Endometrium (tissue), 2 donors: ENCODE measurements at regions not wholly inside any gene's neighbourhood (a gene's known extent, or its start where the extent isn't known, plus 50 kb on each side); places are given as distances from the start of the nearest gene placed in this dataset.

Experiments
- FAIRE-seq: peaks from 2 replicates; lab custom pipeline; 2012; peaks lifted over from hg19 to GRCh38; lab: Jason Lieb, UNC
- donor health status: control.
- donor health status: control.

- FAIRE-seq = no peak
Observed at GRCh38 chr5:72619251-72619650, 112.0 kb upstream of the ZNF366 start.

DNA sequence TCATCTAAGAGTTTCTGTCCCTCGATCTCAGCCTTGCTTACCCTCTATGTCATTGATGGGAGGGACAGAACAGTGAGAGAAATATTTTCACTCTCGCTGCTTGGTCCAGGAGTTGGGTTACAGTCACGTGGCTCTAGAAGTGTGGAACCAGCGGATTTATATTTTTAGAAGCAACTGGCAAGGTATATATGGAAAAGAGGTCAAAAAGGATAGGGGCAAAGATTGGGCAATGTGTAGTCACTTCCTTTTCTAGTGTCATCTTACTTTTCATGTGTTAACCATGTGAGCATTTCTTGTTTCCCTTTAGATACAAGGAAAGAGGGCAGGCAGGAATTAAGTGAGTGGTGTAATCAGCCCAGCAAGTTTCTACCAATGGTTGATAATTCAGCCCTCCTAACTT lies 111.5 kb upstream of the ZNF366 start:
- no peak for FAIRE-seq

DNA sequence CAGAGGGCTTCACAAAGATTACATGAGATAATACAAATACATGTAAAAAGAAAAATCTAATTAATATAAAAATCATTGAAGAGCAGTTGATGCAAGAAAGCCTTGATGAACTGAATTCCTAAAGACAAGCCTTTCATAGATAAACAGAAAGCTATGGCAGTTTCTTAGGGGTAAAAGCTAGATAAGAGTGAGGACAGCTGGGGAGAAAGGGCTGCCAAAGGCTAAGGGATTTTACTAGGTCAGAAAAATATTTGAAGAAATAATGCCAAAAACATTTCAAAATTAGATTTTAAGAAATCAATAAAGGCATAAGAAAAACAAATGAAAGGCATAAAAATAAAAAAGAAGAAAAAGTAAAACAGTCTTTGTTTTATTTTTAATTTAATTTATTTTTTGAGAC lies 107.9 kb upstream of the ZNF366 start:
- FAIRE-seq = no peak

GRCh38 chr5:72613515-72613914 lies 106.3 kb upstream of the ZNF366 start:
- FAIRE-seq = no peak

- FAIRE-seq = no peak
Observed at GRCh38 chr5:72612810-72613209, 105.6 kb upstream of the ZNF366 start.

GRCh38 chr5:72611118-72611730 lies 104.0 kb upstream of the ZNF366 start:
- FAIRE-seq = no peak

GRCh38 chr5:72608926-72609325 lies 101.7 kb upstream of the ZNF366 start:
- no peak for FAIRE-seq

DNA sequence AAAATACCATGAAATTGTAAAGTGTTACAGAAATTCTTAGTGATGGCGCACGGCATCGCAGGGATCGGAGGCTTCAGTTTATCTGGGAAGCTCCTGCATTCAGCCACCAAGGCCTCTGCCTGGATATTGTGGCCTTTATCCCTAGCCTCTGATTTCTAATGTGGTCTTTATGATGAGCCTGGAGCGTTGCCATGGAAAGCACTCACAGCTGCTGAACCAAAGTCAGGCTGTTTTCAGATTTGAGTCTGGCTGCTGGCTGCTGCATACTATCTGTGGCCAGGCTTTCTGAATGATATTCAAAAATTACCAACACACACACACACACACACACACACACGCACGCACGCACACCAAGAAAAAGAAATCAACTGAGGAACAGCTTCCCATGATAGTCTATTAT lies 101.1 kb upstream of the ZNF366 start:
- FAIRE-seq = no peak

GRCh38 chr5:72607381-72607780 lies 100.2 kb upstream of the ZNF366 start:
- no peak for FAIRE-seq

- no peak for FAIRE-seq
Observed at GRCh38 chr5:72606525-72606924, 99.3 kb upstream of the ZNF366 start.

GRCh38 chr5:72605632-72606031 lies 98.4 kb upstream of the ZNF366 start:
- FAIRE-seq = no peak

DNA sequence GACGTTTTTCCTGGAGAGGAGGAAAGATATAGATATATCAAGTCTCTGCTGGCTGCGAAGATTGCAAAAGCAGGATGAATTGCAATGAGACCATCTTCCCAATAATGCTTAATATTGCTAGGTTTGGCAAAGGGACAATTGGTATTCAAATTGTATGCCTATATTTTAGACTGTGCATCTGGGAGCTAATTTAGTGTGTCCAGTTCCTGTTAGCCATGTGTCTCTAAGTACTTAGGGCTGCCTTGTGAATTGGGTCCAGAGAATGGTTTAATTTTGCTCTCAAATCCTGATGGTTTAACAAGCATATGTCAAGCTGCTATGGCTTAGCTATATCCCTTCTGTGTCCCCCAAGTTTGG lies 97.6 kb upstream of the ZNF366 start:
- FAIRE-seq = no peak

- no peak for FAIRE-seq
Observed at GRCh38 chr5:72604111-72604797, 97.0 kb upstream of the ZNF366 start.

DNA sequence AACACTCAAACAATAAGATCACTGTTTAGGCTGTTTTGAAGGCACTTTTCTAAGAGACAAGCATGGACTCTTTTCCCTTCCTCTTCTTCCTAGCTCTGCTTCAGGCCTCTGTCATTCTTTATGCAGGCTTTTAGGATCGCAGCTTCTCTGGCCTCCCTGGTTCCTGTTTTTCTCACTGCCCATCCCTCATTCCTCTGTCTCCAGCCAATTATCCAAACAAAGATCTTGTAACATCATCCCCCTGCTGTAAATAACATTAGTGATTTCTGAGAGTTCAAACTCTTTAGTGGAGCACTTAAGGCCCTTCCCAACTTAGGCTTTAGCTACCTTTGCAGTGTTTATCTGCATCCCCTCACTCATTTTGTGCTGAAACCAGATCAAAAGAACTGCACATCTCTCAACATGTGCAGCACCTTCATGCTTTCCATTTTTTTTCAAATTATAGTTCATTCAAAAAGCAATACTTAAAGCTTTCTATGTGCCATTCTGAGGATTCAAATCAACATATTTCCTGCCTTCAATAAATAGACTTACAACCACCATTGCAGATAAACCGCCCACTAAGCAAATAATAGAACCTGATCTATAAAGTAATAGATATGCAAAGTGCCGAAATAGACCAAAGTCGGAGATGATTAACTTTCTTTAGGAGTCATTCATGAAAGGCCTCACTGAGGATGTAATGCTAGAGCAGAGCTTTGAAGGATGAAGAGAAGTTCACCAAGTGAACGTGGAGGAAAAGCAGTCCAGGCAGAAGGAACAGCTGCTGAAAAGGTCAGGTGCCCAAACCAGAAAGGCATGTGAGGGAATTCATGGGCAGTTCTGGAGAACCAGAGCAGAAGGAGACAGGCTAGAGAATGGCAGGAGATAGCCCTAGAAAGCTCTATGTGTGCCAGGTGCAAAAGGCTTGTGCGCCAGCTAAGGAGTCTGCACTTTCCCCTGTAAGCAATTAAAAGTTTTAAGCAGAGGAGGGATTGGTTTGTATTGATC lies 95.8 kb upstream of the ZNF366 start:
- no peak for FAIRE-seq

- no peak for FAIRE-seq
Observed at GRCh38 chr5:72601861-72602260, 94.7 kb upstream of the ZNF366 start.

GRCh38 chr5:72600391-72600981 lies 93.3 kb upstream of the ZNF366 start:
- FAIRE-seq = no peak

- FAIRE-seq = no peak
Observed at GRCh38 chr5:72599519-72600370, 92.5 kb upstream of the ZNF366 start.

DNA sequence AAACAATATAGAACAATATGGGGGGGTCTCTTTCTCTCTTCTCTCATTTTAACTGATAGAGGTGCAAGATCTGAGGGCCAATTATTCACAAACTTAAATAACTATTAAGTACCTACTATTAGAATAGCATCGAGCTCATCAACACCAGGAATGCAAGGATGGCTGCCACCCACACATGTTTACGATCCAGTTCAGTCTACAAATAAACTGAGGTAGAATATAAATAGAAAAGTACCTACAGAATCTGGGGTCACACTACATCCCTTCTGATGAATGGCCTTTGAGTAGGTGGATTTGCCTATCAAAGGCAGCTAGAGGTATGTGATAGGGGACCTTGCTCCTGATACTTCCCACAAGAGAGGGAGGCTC lies 91.8 kb upstream of the ZNF366 start:
- no peak for FAIRE-seq

DNA sequence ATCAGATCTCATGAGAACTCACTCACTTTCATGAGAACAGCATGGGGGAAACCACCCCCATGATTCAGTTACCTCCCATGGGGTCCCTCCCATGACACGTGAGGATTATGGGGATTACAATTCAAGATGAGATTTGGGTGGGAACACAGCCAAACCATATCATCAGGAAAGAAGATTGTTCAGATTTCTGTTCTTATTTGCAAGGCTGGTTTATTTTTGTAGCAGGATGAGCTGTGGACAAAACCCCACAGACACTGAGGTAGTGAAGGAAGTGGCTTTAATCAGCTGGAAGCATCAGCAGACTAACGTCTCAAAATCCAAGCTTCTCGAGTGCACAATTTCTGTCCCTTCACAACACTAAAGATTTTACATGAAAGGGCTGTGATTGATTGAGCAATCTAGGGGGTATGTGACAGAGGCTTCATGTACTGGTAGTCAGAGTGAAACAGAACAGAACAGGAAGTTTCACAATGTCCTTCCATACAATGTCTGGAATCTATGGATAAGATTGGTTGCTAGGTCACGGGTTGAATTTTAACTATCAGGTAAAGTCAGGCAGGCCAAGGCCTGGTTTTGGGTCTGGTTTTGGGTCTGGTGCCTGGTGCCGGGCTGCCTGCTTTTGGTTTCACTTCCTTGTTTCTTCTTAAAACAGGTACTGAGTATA lies 91.3 kb upstream of the ZNF366 start:
- FAIRE-seq = no peak

DNA sequence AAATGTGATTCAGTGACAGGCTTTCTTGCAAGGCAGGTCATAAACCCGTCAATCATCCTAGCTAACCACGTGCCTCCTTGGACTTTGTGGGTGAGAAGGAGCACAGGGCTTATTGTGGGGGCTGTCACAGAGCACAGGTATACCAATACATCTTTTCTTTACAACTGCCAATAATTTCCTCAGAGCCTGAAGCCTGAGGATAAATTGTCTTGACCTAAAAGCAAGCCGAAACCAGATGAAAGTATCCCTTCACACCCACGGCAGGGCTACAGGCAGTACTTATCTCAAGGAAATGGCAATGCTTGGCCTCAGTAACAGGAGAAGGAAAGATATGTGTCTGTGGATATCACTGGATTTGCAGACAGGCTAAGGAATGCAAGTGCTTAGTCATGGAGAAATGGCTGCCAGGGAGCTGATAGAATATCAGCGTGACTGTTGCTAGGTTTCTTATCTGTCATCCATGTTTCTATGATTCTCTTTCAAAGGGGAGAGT lies 90.3 kb upstream of the ZNF366 start:
- no peak for FAIRE-seq

GRCh38 chr5:72596956-72597355 lies 89.7 kb upstream of the ZNF366 start:
- no peak for FAIRE-seq
